GM12864 (cell line): ENCODE measurements at regions not wholly inside any gene's neighbourhood (a gene's known extent, or its start where the extent isn't known, plus 50 kb on each side); places are given as distances from the start of the nearest gene placed in this dataset.

Experiments used
- DNase-seq: peaks from one replicate; pipeline ENCODE4 v3.0.0-alpha.2; 2011; ENCODE audit warnings: low read depth
- H3K4me3 ChIP-seq: 2 replicates; pipeline ENCODE4 v1.5.1; 2011; ENCODE audit warnings: mild to moderate bottlenecking, low read depth, low read length, control low read depth
- CTCF ChIP-seq: IDR thresholded peaks from 2 replicates; pipeline ENCODE4 v1.5.1; 2011; ENCODE audit warnings: low read depth, mild to moderate bottlenecking, moderate library complexity, low read length, control low read depth, inconsistent platforms; ENCODE audit errors: missing control alignments

GRCh38 chr3:152516216-152516615 is 247.5 kb downstream of the MBNL1 start:
- TF ChIP-seq CTCF = no peak
- DNase-seq = no peak
- no peak overlapping the region for H3K4me3 ChIP-seq

DNA sequence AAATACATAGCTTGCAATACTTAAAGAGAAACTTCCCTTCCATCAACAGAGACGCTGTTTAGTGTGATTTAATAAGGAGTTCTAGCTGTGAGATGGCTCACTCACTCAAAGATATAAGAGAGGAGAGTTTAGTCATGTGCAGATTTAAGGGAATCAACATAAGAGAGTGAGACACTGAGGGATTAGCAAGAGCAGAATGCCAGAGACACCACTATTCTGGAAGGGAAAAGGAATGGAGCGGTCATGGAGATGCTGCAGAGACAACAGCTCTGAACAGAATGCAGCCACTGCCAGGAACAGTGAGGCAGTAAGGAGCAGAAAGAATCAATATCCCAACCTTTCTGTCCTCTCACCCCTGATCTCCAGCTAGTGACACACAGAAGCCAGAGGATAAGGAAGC is 248.8 kb downstream of the MBNL1 start:
- DNase-seq = no peak
- no peak for TF ChIP-seq CTCF

DNA sequence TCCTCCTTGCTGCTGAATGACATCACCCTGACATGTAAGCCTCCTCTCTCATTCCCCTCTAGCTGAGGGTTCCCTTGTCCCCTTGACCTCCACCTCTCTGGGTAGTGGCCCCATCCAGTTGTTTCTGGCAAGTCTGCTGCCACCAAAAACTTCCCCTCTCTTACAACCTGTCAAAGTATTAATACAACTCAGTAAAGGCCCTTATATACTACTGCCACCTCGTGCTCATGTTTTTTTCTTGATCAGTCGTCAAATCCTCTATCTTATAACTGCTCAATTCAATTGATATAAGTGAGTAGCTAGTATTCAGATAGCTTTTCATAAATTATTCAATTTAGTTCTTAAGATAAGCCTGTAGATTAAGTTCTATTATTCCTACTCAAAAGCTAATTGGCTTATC is 249.6 kb downstream of the MBNL1 start:
- peak; percentile 21 for TF ChIP-seq CTCF
- no peak overlapping the region for H3K4me3 ChIP-seq
- DNase-seq = no peak

More for the DNA sequence above, 248.8 kb downstream of the MBNL1 start:
- H3K4me3 ChIP-seq = no peak overlapping the region

- DNase-seq = no peak
- H3K4me3 ChIP-seq = no peak overlapping the region
- TF ChIP-seq CTCF = no peak
These were observed 250.6 kb downstream of the MBNL1 start for GRCh38 chr3:152519376-152519775.

- no peak for TF ChIP-seq CTCF
- no peak overlapping the region for H3K4me3 ChIP-seq
- no peak for DNase-seq
These were observed 253.3 kb downstream of the MBNL1 start for GRCh38 chr3:152522036-152522435.

GRCh38 chr3:152524198-152525140 is 255.7 kb downstream of the MBNL1 start:
- no peak overlapping the region for H3K4me3 ChIP-seq
- peak; percentile 62 for TF ChIP-seq CTCF
- DNase-seq = no peak

DNA sequence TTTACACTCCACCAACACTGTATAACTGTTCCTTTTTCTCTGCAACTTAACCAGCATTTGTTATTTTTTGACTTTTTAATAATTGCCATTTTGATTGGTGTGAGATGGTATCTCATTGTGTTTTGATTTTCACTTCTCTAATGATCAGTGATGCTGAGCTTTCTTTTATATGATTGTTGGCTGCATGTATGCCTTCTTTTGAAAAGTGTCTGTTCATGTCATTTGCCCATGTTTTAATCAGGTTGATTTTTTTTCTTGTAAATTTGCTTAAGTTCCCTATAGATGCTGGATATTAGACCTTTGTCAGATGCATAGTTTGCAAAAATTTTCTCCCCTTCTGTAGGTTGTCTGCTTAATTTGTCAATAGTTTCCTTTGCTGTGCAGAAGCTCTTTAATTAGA is 263.0 kb downstream of the MBNL1 start:
- DNase-seq = no peak
- no peak for TF ChIP-seq CTCF
- H3K4me3 ChIP-seq = no peak overlapping the region
